HG02588 (cell line): ENCODE measurements at regions not wholly inside any gene's neighbourhood (a gene's known extent, or its start where the extent isn't known, plus 50 kb on each side); places are given as distances from the start of the nearest gene placed in this dataset.

ENCODE experiments used
- ATAC-seq: cut with Tn5 transposase; IDR thresholded peaks from one replicate; pipeline ENCODE4 v1.9.1; 2021; ENCODE audit warnings: mild to moderate bottlenecking, moderate library complexity; ENCODE audit not compliant: unreplicated experiment

GRCh38 chr6:168981187-168981586 is 272.5 kb downstream of the THBS2 start:
- no peak for ATAC-seq

DNA sequence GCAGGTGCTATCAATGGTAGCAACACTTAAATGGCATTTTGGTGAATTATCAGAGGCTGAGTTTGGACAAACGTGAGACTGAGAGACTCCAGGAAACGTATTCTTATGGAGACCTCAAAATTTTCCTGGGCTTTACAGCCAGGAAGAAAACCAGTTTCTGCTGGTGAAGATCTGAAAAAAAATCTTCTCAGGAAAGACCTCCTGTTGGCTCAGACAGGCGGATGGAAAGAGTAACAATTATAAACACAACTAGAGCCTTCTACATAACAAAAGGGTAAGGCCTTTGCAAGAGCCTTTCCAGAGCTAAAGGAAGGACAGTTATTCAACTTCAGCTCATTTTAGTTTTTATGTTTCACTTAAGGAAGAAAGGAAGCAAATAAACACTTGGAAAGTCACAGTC is 274.4 kb downstream of the THBS2 start:
- ATAC-seq: no peak

- ATAC-seq: no peak
Observed at GRCh38 chr6:168972128-168972527, 281.5 kb downstream of the THBS2 start.

DNA sequence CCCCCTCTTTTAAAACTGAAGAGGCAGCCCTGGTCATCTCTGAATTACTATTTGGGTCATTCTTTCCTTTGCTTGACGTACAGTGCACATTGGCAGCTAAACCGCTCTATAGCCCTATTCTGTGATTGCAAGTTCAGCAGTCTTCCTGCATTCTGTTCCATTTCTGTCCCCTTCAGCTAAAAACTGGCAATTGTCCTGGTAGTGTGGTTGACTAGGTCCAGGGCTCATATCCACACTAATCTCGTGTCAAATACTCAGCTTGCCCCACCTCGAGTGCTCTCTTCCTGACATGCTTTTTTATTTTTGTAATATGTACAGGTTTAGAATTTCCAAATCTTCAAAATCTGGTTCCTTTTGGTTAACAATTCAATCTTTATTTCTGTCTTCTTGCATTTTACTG is 282.1 kb downstream of the THBS2 start:
- no peak for ATAC-seq

- no peak for ATAC-seq
Observed at GRCh38 chr6:168968801-168969200, 284.8 kb downstream of the THBS2 start.

DNA sequence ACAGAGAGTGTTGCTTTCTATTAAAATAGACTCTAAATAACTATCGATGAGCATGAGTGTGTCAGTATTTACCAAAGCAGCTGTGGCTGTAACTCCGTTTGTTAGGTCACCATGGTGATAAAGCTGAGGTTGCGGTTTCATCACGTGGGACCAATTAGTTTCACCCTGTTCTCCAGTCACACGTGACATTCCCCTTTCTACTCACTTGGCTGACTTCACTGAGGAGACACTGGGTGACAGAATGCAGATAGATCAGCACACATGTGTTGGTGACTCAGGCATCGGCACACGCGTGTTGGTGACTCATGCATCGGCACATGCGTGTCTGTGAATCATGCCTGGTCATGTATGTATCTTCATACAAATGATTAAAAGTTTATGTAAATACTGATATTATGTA is 285.4 kb downstream of the THBS2 start:
- no peak for ATAC-seq

DNA sequence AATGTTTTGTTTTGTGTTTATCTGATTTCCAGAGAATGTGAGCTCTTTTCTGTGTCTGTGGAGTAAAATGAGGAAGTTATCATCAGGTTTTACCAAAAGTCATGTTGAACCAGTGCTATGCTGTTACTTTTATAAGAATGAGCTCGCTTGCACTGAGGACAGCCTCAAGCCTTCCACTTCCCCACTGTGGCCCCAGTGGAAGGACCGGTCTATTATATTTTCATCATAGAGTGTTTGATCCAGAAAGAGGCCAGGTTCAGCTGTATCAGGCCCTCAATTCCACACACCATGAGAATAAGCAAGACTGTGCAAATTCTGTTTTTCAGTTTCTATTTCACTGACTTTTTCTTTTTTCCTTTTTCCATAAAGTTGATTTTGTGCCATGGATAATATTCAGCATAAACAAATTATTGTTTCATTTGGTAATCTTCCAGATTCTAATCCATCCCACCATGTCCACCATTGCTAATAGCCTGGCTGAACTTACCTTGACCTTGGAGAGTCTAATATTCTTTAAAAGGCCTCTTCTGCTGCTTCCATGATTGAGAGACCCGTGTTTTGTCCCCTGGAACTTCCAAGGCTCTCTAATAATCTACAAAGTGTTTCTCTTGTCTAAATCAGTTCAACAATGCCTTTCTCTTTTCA is 286.2 kb downstream of the THBS2 start:
- ATAC-seq: no peak

DNA sequence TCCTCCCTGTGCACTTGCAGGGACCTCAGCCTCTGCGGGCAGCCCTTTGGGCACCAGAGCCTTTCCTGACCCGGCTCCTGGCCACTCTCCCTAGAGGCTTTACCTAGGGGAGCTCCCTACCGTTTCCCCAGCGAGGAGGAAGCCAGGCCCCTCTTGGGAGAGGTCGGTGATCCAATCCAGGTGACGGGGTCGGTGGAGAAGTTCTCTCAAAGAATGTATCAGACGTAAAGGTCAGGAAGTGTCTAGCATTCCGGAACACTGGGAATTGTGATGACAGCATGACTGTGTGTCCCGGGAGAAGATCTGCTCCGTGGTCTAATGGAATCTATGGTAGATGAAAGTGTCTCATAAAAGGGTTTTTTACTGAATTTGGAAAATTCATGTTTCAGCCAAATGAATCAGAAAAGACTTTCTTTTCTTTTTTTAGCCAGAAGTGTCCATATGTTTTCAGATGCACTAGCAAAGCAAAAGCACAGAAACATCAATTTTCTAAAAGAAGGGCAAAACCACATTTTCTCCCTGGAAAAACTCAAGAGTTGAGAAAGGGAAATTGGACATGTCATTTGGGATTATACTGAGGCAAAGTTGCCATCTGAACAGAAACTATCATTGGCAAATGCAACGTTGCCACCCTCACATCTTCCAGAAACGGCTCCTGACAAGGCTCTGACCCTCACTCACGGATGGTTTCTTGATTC is 289.4 kb downstream of the THBS2 start:
- no peak for ATAC-seq

DNA sequence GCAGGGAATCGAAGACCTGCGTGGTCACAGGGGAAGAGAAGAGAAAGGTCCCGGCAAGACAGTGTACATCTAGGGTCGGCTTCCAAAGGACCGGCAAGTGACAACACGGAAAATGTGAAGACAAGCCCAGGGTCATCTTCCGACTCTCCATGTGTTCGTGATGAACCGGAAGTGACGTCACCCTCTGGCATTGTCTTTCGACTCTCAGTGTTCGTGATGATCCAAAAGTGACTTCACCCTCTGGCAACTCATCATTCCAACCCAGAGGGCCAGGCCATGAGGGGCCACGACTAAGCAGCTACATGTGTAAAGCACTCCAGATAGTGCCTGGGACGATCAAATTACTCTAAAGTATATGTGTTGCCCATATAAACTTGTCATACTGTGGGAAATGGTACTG is 290.8 kb downstream of the THBS2 start:
- ATAC-seq: no peak

DNA sequence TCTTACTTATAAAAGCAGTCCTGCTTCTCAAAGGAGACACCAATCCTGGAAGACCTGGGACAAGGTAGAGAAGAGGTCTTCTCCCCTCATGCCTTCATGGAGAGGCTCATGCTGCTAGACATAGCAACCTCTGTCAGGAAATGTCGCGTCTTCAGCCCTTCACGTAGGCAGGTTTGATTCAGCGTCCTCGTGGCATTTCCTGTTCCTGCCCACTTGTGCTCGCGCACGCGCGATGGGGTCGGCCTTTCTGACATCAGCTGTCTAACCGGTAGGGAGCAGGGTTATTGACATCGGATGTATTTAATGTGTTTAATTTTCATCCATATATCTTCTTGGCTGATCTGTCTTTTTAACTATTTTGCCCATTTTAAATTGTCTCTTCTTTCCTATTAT is 292.4 kb downstream of the THBS2 start:
- ATAC-seq: no peak

DNA sequence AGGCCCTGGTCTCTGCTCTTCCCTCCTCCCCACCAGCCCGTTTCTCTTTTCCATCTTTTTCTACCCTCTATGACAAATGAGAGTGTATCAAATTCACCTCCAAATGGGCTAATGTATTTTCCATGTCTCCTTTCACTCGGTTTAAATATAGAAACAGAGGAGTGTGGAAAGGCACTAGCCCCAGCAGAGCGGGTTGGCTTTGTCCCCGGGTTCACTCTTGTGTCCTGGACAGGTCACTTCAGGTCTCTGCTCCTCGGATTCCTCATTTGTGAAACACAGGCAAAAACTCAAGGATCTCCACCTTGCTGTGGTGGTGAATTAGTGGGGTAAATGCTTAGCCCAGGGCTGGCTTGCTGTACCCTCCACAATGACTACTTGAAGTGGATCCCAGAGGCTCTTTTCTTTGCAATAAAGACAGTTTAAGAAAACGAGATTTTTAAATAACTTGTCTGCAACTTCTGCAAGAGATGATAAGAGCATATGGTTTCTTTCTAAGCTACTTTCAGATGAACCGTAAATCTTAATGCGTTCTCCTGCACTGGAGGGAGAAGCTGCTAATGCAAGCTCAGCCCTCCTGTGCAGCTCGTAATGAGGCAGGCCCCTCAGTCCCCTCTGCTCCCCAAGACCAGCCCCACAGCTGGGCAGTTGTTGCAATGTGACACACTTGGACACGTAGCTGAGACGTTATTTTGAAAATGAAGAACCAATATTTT is 292.9 kb downstream of the THBS2 start:
- no peak for ATAC-seq

- no peak for ATAC-seq
Observed at GRCh38 chr6:168959696-168960095, 293.9 kb downstream of the THBS2 start.

- peak; percentile 57 for ATAC-seq
Observed at GRCh38 chr6:168956884-168957730, 296.5 kb downstream of the THBS2 start.

DNA sequence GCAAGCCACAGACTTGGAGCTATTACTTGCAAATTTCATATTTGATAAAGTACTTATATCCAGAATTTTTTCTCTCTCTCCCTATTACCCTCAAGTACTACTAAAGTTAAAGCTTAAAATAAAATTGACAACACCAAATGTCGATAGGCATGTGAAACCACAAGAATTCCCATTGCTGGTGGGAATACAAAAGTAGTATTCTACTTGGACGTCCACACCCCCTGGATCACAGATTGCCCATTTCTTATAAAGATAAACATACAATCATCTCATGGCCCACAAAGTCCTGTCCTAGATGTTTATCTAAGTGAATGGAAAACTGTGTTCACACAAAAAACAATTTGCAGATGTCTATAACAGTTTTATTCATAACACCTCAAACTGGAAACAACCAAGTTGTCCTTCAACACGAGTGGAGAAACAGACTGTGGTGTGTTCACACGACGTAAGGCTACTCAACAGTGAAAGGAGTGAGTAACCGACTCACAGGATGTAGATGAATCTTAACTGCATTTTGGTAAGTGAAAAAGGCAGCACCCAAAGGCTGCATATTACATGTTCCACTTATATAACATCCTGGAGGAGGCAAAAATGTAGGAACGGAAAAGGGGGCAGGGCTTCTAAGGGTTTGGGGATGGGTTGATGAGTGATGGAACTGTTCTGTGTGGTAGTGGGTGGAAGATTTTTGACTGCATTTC is 297.4 kb downstream of the THBS2 start:
- ATAC-seq: no peak

GRCh38 chr6:168953461-168953860 is 300.2 kb downstream of the THBS2 start:
- ATAC-seq: no peak

DNA sequence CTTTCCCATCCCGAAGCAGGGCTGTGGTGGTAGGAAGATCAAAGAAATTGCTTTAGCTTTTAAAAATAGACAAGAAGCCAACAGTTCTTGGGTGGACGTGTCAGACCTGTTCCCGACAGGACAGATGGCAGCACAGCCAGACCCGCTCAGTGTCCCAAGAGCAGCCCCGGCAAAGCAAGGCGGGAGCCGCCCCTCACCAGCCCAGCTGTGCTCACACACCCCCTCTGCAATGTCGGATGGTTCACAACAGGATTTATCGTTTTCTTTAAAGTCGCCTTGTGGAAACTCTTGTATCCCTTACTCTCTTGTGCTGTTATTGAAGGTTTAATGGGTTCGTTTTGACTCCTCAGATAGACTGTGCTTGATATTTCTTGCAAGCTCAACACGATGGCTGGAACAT is 302.4 kb downstream of the THBS2 start:
- no peak for ATAC-seq

DNA sequence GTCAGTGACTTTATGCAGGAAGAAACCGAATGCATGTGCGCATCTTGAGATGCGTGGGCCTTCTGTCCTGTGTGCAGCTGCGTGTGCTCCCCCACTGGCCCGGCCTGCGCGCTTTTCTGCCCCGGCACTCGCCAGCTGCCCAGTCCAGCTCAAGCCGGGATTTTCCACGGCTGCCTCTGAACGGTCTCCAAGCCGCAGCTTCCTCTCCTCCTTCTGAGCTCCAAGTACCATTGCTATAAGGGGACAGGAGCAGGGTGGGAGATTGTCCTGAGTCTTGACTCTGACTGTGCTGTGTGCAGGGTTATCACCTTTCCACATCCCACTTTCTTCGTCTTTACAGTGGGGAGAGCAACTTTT is 302.8 kb downstream of the THBS2 start:
- ATAC-seq: no peak

- no peak for ATAC-seq
Observed at GRCh38 chr6:168949981-168950857, 303.4 kb downstream of the THBS2 start.

DNA sequence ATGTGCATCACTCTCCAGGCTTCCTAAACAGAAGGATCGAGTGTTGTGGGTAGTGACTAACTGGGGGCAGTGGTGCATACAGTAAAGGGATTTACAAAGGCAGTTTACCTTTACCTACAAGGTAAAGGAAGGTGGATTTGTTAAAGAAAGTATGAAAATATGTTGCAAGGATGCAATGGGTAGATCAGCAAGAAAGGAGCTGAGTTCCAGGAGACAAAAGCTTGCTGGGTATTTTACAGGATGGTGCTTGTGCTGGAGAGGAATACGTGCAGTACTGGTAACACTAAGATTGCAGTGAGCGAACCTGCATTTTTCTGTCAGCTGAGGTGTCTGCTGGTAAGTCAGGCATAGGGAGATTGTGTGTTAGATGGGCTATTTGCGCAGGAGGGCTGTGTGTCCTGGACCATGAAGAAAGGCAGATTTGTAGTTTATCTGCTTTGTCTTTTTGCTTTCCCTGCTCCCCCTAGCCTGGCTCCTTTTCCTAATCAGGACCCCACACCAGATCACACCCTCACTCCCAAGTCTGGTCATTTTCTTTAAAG is 304.6 kb downstream of the THBS2 start:
- no peak for ATAC-seq

- no peak for ATAC-seq
Observed at GRCh38 chr6:168948002-168948401, 305.6 kb downstream of the THBS2 start.
